ENCODE measurements at regions not wholly inside any gene's neighbourhood (a gene's known extent, or its start where the extent isn't known, plus 50 kb on each side); places are given as distances from the start of the nearest gene placed in this dataset.

GRCh38 chr12:131455581-131456110 lies 255.2 kb upstream of the SFSWAP start:
- Histone ChIP-seq H3K79me2 (ENCODE audit: control insufficient read depth, insufficient read depth, low read length) (no peaks in the 10 kb centered on the region), H3K9me1 (ENCODE audit: control insufficient read depth, insufficient read depth, low read length) (no peaks in the 10 kb centered on the region), H3K27me3 (ENCODE audit: control insufficient read depth in 2 of 2, insufficient read depth in 2 of 2, low read length in 2 of 2) (peaks cover 23 to 45% of the 10 kb centered on the region in 2 experiments), H3K9ac (ENCODE audit: insufficient read depth in 1 of 2, low read depth in 2 of 2, low read length in 2 of 2) (no peak overlapping the region), H2AFZ (ENCODE audit: low read depth, low read length) (no peak overlapping the region), H3K4me3 (no peak overlapping the region), H3K4me2 (ENCODE audit: insufficient read depth, low read length) (no peak overlapping the region), H4K20me1 (replicated peaks; ENCODE audit: control insufficient read depth, insufficient read depth, low read length) (no peaks in the 10 kb centered on the region), H3K36me3 (ENCODE audit: control insufficient read depth, insufficient read depth, low read length) (no peaks in the 10 kb centered on the region), H3K4me1 (replicated peaks in 1 of 2; ENCODE audit: control insufficient read depth in 2 of 2, insufficient read depth in 2 of 2, low read length in 2 of 2) (peaks cover 5 to 19% of the 10 kb centered on the region in 2 experiments; a peak in 4 of 5 replicates), H3K9me3 (replicated peaks; ENCODE audit: control insufficient read depth, insufficient read depth, low read depth, low read length) (no peaks in the 10 kb centered on the region), H3K27ac (ENCODE audit: extremely low read depth, low read depth, low read length) (no peak overlapping the region)
- CTCF ChIA-PET (ENCODE audit: low intra/inter-chr PET ratio): no interaction called here
- FAIRE-seq: no peak
- no peak for ATAC-seq
- WGBS (ENCODE audit: insufficient coverage, low coverage, missing lambda C conversion rate): 33% methylated on average over 11 of the region's 12 CpGs
- intact Hi-C loops (cut with micrococcal nuclease) (loop anchor here (10.0 kb wide), 3 partner anchors 131 to 341 kb away; no protein-coding TSS in a partner anchor), in situ Hi-C loops (cut with MboI) (no loop called here)
- POLR2A ChIA-PET: interaction anchor here (1.2 to 1.3 kb wide), 2 partner anchors 21 to 132 kb away, joined by 4 to 5 read pairs; no protein-coding TSS in a partner anchor
- BruUV-seq (replicated peaks): no TSS peak
- no peak for DNase-seq (ENCODE audit: extremely low read depth in 1 of 4, low spot score in 3 of 4)
- TF ChIP-seq, protein P1, sequence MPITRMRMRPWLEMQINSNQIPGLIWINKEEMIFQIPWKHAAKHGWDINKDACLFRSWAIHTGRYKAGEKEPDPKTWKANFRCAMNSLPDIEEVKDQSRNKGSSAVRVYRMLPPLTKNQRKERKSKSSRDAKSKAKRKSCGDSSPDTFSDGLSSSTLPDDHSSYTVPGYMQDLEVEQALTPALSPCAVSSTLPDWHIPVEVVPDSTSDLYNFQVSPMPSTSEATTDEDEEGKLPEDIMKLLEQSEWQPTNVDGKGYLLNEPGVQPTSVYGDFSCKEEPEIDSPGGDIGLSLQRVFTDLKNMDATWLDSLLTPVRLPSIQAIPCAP (CRISPR knock-in tag; IDR thresholded peaks at IDR 0.05; ENCODE audit: borderline replicate concordance): no peak
- TF ChIP-seq, protein P2, sequence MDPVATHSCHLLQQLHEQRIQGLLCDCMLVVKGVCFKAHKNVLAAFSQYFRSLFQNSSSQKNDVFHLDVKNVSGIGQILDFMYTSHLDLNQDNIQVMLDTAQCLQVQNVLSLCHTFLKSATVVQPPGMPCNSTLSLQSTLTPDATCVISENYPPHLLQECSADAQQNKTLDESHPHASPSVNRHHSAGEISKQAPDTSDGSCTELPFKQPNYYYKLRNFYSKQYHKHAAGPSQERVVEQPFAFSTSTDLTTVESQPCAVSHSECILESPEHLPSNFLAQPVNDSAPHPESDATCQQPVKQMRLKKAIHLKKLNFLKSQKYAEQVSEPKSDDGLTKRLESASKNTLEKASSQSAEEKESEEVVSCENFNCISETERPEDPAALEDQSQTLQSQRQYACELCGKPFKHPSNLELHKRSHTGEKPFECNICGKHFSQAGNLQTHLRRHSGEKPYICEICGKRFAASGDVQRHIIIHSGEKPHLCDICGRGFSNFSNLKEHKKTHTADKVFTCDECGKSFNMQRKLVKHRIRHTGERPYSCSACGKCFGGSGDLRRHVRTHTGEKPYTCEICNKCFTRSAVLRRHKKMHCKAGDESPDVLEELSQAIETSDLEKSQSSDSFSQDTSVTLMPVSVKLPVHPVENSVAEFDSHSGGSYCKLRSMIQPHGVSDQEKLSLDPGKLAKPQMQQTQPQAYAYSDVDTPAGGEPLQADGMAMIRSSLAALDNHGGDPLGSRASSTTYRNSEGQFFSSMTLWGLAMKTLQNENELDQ (CRISPR knock-in tag; IDR thresholded peaks at IDR 0.05; ENCODE audit: borderline replicate concordance): no peak
- no peak for TF ChIP-seq KHSRP (IDR thresholded peaks at IDR 0.05)
- no peak for TF ChIP-seq SRF (CRISPR knock-in tag; IDR thresholded peaks at IDR 0.05)
- no peak for TF ChIP-seq NFATC3 (IDR thresholded peaks at IDR 0.05)
- no peak for TF ChIP-seq RNF219 (CRISPR knock-in tag; IDR thresholded peaks at IDR 0.05)
- no peak for TF ChIP-seq MLLT1 (IDR thresholded peaks at IDR 0.05)
- TF ChIP-seq ARID4B (CRISPR knock-in tag; IDR thresholded peaks at IDR 0.05): no peak
